GM12891 (cell line): ENCODE measurements at regions not wholly inside any gene's neighbourhood (a gene's known extent, or its start where the extent isn't known, plus 50 kb on each side); places are given as distances from the start of the nearest gene placed in this dataset.

Source experiments
- POLR2A ChIP-seq: IDR thresholded peaks from 2 replicates; pipeline ENCODE4 v1.6.1; 2011; ENCODE audit warnings: low read depth, low read length, control low read depth
- POLR2AphosphoS5 ChIP-seq: IDR thresholded peaks from 2 replicates; pipeline ENCODE4 v1.6.1; 2011; ENCODE audit warnings: low read depth, low read length, control low read depth
- TAF1 ChIP-seq: IDR thresholded peaks from 2 replicates; pipeline ENCODE4 v1.6.1; 2011; ENCODE audit warnings: low read depth, low read length, control low read depth

- no peak for TF ChIP-seq POLR2AphosphoS5
- no peak for TF ChIP-seq POLR2A
- no peak for TF ChIP-seq TAF1
Measured at GRCh38 chr11:90847268-90847886, 624.5 kb upstream of the CHORDC1 start.
